Stimulated activated CD8-positive, alpha-beta memory T cell treated with anti-CD3 and anti-CD28 coated beads, Interleukin-7, amount 100 ng/mL, for 1 hour (primary cell): ENCODE measurements at regions not wholly inside any gene's neighbourhood (a gene's known extent, or its start where the extent isn't known, plus 50 kb on each side); places are given as distances from the start of the nearest gene placed in this dataset.

Experiments used
- DNase-seq, 2 donors: peaks; one replicate each; pipeline ENCODE4 v3.0.0-alpha.2; 2020; ENCODE audit warnings: low read depth in 2 of 2

DNA sequence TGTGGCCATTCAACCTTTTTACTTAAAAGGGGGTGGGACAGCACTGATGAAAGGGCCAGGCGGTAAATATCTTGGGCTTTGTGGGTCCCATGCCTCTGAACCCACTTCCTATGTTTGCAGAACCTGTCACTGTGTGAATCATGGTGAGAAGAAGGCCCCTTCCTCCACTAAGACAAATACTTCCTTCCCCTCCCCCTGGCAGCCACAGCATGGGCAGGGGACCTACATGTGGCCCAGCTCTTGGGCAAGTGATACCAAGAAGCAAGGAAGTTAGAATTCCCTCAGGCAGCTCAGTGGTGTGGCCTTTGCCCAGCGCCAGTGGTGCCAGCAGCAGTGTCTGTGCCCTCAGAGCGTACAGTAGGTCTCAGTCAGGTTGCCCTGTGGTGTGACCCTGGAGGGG, 168.6 kb downstream of the TRIM33 start:
- peak in 1 of 2 donors; percentile 11 for DNase-seq

DNA sequence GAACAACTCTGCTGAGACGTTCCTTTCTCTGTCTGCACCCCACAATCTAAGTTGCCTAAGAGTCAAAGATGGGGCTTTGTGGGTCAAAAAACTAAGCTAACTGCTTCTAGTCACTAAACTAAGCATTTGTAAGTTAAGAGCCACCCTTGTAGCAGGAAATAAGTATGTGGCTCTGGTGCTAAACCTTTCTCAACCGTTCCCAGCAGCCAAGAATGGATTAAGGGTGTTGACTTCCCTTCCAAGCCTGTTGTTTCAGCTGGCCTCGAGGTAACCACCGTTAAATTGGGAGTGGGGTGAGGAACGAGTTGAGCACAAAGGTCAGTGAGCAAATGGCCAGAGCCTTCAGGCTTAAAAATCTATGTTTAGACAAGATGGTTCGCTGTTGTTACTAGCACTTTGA, 169.1 kb downstream of the TRIM33 start:
- no peak for DNase-seq

DNA sequence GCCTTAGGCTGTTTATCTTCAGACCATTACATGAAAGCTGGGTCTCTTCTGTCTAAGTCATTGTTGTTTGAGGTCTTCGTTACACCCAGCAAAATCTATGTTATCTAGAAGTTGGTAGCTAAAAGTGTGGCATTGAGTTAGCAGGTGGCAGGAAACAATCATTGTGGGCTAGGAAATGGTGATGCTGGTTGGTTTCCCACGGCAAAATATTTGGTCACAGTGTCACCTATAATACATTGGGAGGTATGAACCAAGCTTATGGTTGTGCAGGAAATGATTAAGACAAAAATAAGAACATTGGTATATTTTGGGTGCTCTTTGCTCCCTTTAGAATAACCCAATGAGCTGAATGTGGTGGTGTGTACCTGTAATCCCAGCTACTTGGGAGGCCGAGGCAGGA, 169.7 kb downstream of the TRIM33 start:
- DNase-seq = peak in 1 of 2 donors; percentile 27

DNA sequence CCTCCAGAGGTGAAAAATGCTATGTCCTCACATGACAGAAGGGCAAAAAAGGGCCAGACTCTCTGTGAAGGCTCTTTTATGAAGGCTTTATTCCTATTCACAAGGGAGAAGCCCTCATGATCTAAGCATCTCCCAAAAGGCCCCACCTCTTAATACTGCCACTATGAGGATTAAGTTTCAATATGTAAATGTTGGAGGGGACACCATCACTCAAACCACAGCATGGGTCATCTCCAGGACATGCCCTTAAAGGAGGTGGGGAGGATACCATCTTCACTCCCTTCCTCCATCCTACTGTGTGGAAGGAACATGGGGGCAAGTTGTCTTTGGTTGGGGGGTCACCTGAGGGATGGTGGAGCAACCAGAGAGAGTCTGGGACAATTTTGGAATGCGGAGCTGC, 170.1 kb downstream of the TRIM33 start:
- no peak for DNase-seq

DNA sequence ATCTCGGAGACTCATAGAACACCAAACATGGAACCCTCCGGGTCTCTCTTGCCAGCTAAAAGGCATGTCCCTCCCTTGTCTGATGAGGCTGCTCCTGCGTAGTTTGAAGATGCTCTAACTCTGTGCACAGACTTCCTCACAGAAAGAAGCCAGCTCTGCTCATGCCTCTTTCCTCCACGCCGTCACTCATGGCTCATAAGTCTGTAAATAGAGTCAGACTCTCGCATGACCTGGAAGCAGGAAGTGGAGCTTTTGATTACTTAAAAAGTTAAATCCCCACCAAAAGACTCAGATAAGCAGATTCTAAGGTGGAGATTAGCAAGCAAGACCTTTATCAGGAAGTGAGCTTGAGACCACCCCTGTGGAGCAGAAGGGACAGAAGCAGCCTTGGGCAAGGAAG, 171.6 kb downstream of the TRIM33 start:
- DNase-seq = no peak

DNA sequence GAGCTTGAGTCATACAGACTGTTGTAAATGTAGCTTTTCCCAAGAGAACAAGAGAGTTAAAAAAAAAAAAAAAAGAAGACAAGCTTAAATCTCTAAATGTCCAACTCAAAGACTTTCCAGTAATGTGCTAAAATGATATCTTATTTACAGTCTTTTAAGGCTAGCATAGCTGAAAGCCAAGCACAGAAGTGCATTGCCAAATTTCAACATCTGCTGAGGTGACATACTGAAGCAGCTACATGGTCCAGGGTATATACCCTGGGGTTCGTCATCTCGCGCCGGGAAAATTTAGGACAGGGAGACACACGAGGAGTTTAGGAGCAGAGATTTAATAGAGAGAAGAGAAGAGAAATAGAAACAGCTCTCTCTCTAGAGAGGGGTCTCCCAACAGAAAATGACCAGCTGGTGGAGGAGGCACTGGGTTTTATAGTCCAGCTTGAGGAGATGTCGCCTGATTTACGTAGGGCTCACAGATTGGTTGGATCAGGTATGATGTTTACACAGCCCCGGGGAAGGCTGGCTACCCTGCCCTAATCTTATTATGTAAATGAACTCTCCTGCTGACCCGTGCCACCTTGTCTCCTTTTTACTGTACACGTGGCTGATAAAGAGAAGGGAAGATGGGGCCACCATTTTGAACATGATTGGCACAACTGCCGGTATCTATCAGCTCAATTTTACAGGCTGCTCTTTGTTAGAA, 172.7 kb downstream of the TRIM33 start:
- no peak for DNase-seq

DNA sequence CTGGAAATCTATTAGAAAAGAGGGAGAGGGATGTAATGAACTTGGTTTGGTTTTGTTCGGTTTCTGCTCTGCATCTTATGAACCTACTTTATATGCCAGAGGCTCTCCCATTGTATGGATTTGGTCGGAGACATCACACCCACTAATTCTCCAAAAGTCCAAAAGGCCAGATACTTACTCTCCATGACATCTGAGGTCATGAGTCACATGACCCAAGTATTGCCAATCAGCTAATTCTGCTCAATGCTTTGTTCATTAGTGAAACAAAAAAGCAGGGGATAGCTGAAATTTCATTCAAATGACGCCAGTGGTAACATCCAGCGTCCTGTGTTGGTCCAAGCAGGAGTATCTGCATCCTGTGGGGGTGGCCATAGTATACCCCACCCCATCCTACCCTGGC, 173.6 kb downstream of the TRIM33 start:
- DNase-seq = no peak

DNA sequence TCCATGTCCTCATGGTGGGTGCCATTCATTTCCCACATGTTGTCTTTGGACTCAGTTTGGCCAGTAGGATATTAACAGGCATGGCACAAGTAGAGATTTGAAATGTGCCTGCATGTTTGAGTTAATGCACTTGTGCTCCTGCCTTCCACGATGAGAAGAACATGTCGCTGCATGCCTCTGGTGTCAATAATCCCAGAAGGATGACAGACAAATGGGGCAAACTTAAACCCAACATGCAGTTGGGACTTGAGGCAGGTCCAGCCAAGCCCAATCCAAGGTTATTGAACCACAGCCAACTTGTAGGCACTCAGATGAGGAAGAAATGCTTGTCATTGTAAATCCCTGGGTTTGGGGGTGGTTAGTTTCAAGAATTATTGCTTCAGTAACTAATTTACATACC, 174.6 kb downstream of the TRIM33 start:
- DNase-seq = no peak

DNA sequence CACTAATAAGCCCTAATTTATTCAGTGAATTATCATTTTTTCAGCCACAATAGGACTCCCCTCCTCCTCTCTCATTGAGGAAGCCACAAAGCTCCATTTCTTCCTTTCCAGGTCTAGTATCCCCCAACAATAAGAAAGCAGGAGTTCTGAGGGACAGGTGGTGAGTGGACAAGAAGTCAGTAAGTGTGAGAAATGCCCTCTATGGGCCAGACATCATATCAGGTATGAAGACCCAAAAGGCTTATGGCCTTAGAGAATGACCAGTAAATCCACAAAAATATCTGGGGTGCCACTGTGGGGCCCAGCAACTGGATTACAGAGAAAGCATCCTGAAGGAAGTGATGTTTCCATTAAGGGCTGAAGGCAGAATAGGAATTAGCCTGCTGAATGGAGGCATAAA, 175.7 kb downstream of the TRIM33 start:
- DNase-seq = no peak

DNA sequence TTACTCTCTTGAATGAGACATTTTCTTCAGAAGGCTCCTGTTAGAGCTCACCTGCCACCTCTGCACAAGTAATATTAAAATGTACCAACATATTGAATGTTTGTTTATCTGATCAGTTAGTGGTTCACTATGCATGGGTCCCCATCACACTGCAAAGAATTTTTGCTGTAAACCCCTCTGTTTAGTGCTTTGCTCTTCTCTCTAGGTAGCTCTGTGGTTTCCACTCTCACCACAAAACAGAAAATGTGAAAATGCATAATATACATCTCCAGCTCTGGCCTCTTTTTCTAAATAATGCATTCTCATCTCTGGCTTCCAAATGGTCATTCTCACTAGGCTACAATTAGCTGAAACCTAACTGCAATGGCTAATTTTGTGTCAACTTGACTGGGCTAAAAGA, 176.7 kb downstream of the TRIM33 start:
- DNase-seq = no peak

DNA sequence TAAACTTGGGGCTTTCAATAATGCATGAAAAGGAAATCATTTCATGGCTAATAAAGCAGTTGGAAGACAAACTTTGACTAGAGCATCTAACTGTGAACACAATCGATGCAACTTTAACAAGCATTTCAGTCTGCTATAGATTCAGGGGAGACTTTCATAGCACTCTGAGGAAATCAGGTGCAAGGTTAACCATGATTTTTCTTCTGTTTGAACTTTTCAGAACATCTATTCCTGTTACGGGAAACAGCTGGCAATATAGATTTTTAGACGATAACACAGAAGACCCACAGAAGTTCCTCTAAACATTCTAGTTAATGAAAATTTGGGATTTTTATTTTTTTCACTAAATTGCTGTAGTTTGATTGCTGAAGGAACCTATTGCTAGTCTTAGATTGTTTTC, 177.3 kb downstream of the TRIM33 start:
- DNase-seq = no peak

DNA sequence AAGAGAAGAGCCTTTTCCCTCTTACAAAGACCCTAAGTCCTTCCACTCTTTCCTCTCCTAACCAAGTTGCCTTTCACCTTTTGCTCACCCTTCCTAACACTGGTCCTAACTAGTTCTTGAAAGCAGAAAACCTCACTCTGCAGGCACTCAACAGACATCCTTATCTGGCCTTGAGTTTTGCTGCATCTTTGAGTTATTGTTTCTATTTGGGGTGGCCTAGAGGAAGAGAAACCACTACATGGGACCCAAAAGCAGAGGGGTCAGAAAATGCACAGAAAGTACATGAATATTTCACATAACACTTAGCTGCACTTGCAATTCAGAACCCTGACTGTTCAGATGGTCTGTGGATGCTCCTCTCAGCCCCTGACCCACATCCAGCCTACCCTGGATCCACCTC, 178.3 kb upstream of the SYT6 start:
- DNase-seq = no peak

DNA sequence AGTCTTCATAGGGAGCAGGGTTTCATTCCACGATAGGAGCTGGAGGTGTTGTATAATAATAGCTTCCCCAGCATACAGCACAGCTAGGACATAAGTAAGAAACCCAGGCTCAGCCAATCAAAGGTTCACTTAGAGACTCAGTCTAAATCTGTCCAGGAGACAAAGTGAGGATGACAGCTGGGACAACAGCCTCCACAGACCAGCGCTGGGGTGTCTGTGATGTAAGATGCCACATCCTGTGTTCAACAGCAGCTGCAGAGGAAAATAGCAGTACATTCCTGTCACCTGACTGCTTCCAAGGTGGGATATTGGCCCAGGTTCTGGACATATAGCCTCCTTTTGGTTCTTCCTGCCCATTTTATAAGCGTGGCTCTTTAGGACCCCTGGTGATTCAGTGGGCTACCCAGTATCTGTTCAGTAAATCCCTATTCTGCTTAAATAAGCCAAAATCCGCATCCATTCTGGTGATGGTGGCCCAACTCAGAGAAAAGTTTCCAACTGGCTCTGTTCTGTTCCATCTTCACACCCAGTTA, 176.8 kb upstream of the SYT6 start:
- DNase-seq = peak in 1 of 2 donors; percentile 13

DNA sequence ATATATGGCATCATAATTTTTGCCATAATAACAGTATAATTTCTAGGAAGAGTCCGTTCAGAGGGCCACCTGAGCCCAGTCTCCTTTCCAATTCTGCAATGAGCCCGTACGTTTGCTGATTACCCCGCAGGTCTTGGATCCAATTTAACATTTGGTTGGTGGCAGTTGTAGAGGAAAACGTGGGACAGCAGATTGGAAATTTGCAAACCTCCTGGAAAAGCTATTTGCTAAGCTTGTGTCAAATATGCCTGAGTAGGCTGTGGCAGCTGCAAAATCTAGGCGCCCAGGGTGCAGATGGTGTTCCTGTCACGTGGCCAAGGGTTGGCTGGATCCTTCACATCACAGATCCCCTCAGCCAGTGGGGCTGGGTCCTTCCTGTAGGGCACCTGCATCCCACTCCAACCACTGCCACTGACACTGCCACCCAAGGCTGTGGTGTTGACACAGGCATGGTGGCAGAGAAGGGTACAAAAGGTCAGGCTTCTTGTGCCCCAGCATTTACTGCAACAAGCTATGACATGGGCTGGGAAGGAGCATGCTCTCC, 174.8 kb upstream of the SYT6 start:
- DNase-seq = no peak

DNA sequence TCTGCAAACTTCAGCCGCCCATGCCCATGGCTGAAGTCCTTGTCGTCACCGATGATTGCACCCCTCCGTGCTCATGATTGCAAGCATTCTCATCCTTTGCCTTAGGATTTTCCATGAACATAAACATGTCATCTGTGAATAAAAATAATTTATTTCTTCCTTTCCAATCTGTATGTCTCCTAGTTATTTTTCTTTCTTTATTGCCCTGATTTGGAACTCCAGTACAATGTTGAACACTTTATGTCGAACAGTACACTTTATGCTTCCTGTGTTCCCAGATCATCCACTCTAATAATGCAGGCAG, 170.9 kb upstream of the SYT6 start:
- no peak for DNase-seq

DNA sequence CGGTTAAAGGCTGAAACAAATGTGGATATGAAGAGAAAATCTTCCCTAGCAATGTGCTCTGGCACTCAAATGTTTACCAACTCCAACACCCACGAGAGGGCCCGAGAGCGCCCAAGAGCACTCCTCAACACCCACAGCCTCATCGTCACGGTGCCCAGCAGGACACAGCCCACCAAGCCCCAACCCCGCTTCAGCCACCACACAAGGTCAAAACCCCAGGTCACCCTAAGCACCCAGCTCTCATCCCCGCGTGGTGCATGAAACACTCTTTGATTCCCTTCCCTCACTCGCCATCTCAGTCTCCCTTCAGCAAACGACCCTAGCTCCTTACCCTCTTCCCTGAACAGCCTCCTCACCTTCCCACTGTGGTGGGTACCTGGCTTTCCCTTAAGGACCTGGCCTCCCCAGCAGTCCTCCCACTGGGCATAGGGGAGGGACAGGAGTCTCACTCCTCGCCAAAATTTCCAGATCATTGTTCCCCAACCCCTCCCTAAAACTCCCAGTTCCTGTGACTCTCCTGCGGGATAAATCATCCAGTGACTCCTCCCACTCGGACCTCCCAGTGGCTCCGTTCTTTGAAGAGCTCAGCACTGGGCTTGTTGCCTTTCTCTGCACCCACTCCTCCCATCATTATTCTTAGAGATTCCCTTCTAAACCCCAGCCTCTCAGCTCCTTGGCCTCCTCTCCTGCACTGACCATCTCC, 170.4 kb upstream of the SYT6 start:
- no peak for DNase-seq

DNA sequence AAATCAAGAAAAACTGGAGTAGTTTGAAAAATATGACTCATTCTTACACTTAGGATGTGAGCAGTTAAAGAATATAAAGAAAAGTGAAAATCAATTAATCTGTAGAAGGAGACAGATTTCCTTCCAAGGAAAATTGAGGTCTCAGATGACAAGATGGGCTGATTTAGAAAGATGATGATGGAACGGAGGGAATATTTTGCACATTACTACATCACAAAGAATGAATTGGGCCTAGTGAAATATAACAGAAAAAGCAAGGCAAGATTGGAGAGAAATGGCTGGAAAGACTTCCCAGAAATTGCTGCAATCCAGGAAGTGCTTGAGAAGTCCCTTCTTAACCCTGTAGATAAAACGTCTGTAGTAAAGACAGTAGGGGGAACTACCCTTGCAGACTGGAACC, 169.1 kb upstream of the SYT6 start:
- no peak for DNase-seq

DNA sequence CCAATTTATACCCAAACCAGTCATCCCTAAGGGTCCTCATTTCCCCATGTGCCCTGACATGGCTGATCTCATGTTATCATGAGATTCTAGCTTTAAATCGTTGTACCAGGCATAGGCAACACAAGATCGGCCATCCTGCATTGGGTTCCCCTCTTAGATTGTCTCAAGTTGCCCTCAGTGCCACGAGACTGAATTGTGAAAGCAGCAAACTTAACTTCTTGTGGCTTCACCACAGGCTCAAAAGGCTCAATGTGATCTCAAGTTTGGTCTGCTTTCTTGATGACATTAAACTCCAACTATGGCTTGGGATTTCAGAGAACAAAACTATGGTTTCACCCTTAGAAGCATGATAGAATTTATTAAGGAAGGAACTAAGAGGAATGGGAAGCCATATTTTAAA, 168.5 kb upstream of the SYT6 start:
- DNase-seq = no peak

DNA sequence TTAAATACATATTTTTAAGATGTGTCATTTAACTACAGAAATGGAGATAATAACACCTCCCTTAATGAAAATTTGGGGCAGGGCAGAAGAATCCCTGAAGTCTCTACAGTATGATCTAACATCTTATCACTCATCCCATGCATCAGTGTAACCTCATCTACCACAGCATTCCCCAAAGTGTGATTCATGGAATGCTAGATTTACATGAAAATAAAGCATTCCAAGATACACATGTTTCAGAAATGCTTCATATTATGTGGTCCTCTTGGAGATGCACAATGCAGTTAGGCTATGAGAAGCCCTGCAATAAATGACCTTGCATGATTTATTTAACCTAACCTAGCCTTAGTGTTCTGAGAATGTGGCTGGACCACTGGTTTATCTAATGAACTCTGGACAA, 166.9 kb upstream of the SYT6 start:
- no peak for DNase-seq

DNA sequence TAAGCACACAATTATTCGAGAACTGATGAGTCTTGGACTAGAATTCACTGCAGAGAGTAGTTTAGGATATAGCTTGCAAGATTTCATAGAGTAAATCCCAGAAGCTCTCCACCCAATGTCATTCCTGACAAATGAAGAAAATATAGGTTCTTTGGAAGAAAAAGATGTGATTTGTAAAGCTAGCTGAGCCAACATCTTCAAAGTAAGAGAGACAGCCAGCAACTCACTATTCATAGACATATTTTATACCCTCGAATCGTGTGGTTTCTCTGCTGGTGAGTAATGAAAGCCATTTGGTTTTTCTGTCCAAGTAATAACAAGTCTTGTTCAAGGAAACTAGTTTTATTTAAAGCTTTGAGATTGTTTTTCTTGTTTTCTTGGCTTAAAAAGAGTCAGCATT, 165.7 kb upstream of the SYT6 start:
- no peak for DNase-seq

DNA sequence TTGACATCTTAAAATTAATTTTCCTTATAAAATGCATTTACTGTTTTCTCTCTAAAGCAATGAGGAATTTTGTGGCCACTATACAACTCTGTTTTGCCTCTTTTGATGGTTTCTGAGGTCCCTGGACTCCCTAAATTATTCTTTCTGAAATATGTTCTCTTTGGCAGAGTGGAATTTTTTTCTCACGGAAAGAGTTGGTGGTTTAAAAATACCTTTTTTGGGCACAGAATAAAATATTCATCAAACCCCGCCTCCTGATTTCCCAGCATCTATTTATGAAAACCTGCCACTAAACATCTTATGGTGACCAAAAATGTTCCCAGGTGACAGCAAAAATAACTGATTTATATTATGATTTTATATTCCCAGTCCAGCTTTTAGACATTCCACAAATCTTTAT, 165.3 kb upstream of the SYT6 start:
- no peak for DNase-seq

DNA sequence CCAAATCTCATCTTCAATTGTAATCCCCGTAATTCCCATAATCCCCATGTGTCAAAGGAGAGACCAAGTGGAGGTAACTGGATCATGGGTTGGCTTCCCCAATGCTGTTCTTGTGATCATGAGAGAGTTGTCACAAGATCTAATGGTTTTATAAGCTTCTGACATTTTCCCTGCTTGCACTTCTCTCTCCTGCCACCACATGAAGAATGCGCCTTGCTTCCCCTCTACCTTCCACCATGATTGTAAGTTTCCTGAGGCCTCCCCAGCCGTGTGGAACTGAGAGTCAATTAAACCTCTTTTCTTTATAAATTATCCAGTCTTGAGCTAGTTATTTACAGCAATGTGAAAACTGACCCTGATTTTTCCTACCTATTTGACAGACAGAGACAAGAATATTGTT, 162.5 kb upstream of the SYT6 start:
- DNase-seq = no peak

DNA sequence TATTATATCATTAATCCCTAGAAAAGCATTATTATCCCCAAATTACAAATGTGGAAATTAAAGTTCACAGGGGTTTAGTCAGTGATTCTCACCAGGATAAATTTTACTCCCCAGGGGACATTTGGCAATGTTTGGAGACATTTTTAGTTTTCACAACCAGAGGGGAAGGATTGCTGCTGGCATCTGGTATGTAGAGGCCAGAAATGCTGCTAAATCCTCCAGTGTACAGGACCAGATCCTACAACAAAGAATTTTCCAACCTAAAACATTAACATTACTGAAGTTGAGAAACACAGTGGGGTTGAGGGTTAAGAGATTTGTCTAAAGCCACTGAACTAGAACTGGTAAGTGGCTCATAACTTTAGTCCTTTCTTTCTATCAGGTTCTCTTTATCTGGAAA, 162.0 kb upstream of the SYT6 start:
- no peak for DNase-seq

DNA sequence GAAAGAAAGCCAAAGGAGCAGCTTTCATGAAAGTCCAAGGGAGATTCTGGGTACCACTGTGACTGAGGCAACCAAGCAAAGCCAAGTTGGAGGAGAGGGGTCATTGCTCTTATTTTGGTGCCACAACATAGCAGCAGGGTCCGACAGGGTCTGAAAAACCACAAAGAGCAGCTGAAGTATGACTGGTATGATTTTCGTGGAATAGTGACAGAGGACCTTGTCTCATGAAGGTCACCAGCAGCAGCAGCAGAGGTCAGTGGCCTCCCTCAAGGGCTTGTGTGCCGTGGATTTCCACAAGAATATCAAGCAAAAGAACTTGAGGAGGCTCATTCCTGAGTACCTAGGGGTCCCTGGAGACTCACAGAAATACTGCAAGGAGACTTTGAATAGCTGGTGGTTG, 160.9 kb upstream of the SYT6 start:
- DNase-seq = no peak
